BJ (cell line): ENCODE measurements at regions not wholly inside any gene's neighbourhood (a gene's known extent, or its start where the extent isn't known, plus 50 kb on each side); places are given as distances from the start of the nearest gene placed in this dataset.

Experiments
- CTCF ChIA-PET: fragments of 350-600 bp; formaldehyde crosslinking; extraction: SDS; loops from one replicate; lab custom pipeline; 2021; ENCODE audit warnings: antibody characterized with exemption, inconsistent platforms; lab: Yijun Ruan, JAX
- POLR2A ChIA-PET: fragments of 300-600 bp; sonication (Branson Sonifier 250); formaldehyde crosslinking; extraction: SDS; loops from one replicate; lab custom pipeline; 2021; ENCODE audit warnings: antibody characterized with exemption; lab: Charles Lee
- DNase-seq: peaks from one replicate; pipeline ENCODE4 v3.0.0-alpha.2; 2011; ENCODE audit warnings: low read depth
- H3K27me3 ChIP-seq: 2 replicates; pipeline ENCODE4 v1.6.0; 2011; ENCODE audit warnings: low read length; ENCODE audit not compliant: control insufficient read depth, insufficient read depth
- H3K36me3 ChIP-seq: 2 replicates; pipeline ENCODE4 v1.5.1; 2011; ENCODE audit warnings: low read length; ENCODE audit not compliant: control insufficient read depth, insufficient read depth
- H3K4me3 ChIP-seq: 2 replicates; pipeline ENCODE4 v1.5.1; 2011; ENCODE audit warnings: low read depth, mild to moderate bottlenecking, control low read depth, low read length
- CTCF ChIP-seq: IDR thresholded peaks from 2 replicates; pipeline ENCODE4 v1.5.1; 2011; ENCODE audit warnings: low read depth, mild to moderate bottlenecking, control low read depth, inconsistent platforms, low read length, moderate library complexity; ENCODE audit not compliant: insufficient read depth

- no peak for TF ChIP-seq CTCF
- H3K4me3 ChIP-seq: no peak overlapping the region
- ChIA-PET POLR2A (no interaction called here), CTCF (no interaction called here)
- no peaks in the 10 kb centered on the region for H3K36me3 ChIP-seq
- H3K27me3 ChIP-seq: no peaks in the 10 kb centered on the region
- no peak for DNase-seq
These were observed 1089.6 kb upstream of the CNTNAP5 start for GRCh38 chr2:122935506-122935905.

- no peaks in the 10 kb centered on the region for H3K36me3 ChIP-seq
- ChIA-PET POLR2A (no interaction called here), CTCF (no interaction called here)
- no peaks in the 10 kb centered on the region for H3K27me3 ChIP-seq
- no peak for DNase-seq
- TF ChIP-seq CTCF: no peak
- H3K4me3 ChIP-seq: no peak overlapping the region
These were observed 1085.3 kb upstream of the CNTNAP5 start for GRCh38 chr2:122939796-122940195.

GRCh38 chr2:122949523-122949922, 1075.6 kb upstream of the CNTNAP5 start:
- H3K27me3 ChIP-seq: no peaks in the 10 kb centered on the region
- DNase-seq: no peak
- no peak for TF ChIP-seq CTCF
- no peaks in the 10 kb centered on the region for H3K36me3 ChIP-seq
- CTCF ChIA-PET: no interaction called here
- POLR2A ChIA-PET: no interaction called here
- no peak overlapping the region for H3K4me3 ChIP-seq

GRCh38 chr2:122955776-122956175, 1069.3 kb upstream of the CNTNAP5 start:
- H3K27me3 ChIP-seq: no peaks in the 10 kb centered on the region
- no peak overlapping the region for H3K4me3 ChIP-seq
- H3K36me3 ChIP-seq: no peaks in the 10 kb centered on the region
- TF ChIP-seq CTCF: no peak
- no peak for DNase-seq
- ChIA-PET POLR2A (no interaction called here), CTCF (no interaction called here)

- POLR2A ChIA-PET: no interaction called here
- no peak for TF ChIP-seq CTCF
- no peak for DNase-seq
- Histone ChIP-seq H3K27me3 (no peaks in the 10 kb centered on the region), H3K4me3 (no peak overlapping the region), H3K36me3 (no peaks in the 10 kb centered on the region)
- CTCF ChIA-PET: no interaction called here
These were observed 1064.1 kb upstream of the CNTNAP5 start for GRCh38 chr2:122960759-122961641.
